GM19395 (cell line): ENCODE measurements at regions not wholly inside any gene's neighbourhood (a gene's known extent, or its start where the extent isn't known, plus 50 kb on each side); places are given as distances from the start of the nearest gene placed in this dataset.
"Not testable (repeated sequence)": the region's sequence is repeated elsewhere in the genome, so short reads cannot be mapped to it uniquely, and the experiment has no call there.

Source experiments
- ATAC-seq: cut with Tn5 transposase; IDR thresholded peaks from one replicate; pipeline ENCODE4 v1.9.1; 2021; ENCODE audit warnings: mild to moderate bottlenecking, moderate library complexity; ENCODE audit not compliant: unreplicated experiment

DNA sequence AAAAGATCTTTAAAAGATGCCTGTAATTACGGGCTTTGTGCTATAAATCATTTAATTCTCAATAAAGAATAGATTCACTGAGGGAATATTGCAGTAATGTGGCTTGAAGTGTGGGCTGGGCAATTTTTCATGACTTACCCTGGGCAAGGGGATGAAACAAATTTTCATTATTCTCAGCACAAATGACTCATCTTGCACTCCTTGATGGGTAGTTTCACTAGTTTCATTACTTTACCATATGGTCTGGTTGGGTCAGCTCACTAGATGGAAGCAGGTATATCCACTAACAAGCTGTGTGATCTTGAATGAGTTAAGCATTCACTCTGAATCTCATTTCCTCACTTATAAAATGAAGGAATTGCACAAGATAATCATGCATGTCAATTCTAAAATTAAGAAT, 234.3 kb downstream of the ABCC12 start:
- ATAC-seq = no peak

DNA sequence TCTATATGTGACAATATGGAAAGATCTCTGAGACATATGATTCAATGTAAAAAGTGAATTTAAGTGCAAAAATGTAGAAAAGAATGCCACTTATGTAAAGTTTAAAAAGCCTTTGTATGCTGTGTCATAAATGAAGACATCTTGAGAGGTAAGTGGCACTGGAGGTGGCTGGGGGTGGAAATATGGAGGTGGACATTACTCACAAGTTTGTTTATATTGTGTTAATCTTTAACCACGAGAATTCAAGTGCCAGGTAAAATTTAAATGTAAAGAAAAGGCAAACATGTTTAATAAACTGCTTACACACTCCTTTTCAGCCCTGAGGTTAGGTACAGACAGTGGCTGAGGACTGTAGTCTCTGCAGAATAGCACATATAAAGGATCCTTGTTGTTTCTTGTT, 235.1 kb downstream of the ABCC12 start:
- ATAC-seq = no peak

DNA sequence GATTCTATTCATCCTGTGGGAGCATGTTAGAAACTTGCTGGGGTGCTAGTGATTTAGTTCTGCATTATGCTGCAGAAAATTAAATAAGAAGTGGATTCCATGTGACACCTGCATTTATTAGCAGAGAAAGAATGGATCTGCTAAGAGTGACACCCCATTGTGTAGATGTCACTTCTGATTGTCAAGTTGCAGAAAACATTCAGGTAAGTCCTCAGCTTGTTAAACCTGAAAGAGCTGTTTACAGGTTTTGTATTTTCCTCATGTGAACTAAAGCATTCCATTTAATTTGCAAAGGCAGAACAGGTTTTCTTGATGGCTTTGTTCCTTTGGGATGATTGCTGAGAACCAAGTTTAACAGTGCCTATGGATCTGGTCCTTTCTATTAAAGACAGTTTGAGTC, 238.7 kb downstream of the ABCC12 start:
- ATAC-seq = no peak

DNA sequence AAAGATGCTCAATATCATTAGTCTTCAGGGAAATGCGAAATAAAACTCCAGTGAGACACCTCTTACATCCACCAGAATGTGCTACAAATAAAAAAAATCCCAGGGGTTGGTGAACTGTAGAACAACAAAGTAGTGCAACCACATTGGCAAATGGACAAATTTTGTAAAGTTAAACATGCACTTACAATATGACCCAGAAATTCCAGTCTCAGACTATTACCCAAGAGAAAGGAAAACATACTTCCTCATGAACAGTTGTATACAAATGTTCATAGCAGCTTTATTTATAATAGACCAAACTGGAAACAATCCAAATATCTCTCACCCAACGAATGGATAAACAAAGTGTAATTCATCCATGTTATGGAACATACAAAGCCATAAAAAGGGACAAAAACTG, 239.5 kb downstream of the ABCC12 start:
- ATAC-seq = no peak

DNA sequence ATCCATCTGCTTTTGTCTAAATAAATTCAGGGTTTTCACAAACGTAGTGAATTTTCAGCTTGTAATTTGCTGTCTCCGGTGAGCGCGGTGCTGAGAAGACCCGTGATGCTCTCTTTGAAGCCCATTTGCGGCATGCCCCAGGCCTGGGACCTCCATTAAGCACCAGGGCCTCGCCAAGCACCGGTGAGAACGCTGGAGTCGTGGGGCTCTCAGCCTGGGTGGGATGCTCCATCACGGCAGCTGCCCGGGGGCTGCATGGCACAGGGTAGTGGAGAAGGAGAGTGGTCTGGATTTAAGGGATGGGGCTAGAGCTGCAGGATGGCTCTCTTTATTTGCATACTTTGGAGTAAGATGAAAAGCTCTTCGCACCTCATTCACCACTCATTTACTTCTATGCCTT, 248.7 kb downstream of the ABCC12 start:
- ATAC-seq = no peak

DNA sequence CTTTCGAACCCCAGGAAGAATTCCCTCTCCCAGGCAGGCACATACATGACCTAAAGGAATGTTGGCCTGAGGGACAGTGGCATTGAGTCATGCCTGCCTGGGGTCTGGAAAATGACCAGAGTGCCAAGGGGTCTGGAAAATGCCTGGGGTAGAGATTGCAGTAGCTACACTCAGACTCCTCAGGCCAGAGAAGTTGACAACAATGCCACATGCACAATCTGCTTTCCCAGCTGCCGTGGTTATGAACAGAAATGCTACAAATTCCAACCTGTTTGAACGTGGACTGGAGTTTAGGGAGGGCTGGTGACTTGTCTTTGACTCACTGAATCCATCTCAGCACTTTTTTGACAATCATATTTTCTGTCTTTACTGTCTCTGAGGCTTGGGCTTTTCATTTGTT, 250.0 kb downstream of the ABCC12 start:
- no peak for ATAC-seq

DNA sequence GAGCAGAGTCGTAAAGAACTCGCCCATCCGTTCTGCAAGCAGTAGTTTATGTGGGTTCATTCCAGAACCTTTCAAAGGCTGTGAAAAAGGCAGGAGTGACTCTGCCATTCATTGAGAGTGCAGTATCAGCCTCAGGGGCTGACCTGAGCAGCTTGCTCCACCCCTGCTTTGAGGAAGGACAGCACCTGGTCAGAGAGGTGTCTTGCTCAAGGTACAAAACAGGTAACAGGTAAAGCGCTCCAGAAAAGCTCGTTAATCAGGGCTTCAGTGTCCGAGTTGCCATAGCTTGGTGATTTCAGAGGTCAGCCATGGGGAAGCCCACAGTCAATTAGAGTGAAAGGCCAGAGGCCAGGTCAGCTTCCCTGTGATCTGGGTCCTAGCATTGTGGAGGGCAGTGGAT, 251.1 kb downstream of the ABCC12 start:
- no peak for ATAC-seq

DNA sequence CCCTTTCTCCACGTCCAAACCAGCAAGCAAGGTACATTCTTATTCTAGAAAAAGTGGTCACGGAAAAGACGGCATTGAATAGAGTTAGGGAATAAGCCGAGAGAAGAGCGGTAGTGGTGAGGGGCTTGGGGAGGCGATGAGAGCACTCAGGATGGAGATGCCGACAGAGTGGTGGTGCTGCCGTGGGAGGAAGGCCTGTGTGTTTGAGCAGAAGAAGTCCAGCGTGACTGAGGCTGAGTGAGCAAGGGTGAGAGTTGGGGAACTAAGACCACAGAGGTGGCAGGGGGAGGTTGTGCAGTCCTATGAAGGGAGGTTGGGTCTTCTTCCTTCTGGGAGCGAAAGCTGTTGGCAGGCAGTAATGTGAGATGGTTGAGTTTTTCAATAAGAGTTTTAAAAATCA, 252.3 kb downstream of the ABCC12 start:
- no peak for ATAC-seq

DNA sequence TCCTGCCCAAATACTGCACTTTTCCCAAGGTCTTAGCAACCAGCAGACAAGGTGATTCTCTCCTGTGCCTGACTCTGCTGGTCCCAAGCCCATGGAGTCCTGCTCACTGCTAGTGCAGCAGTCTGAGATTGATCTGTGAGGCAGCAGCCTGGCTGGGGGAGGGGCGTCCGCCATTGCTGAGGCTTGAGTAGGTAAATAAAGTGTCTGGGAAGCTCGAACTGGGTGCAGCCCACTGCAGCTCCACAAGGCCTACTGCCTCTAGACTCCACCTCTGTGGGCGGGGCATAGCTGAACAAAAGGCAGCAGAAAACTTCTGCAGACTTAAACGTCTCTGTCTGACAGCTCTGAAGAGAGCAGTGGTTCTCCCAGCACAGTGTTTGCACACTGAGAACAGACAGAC, 258.7 kb downstream of the ABCC12 start:
- not testable (repeated sequence) for ATAC-seq

DNA sequence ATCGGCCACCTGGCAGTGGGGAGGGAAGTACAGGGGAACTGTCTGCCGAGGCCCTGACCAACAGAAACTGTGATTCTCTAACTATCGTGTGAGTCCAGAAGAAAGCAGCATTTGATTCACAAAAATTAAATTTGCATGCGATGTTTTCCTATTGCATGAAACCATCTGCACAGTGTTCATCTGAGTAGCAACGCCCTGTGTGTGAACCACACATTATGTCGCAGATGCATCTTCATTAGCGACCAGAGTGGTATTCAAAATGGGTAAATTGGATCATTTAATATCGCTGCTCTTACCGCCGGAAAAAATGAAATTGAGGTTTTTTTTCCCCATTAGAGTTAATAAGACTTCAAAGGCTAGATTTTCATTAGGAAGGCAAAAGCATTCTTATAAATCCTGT, 260.6 kb downstream of the ABCC12 start:
- no peak for ATAC-seq

DNA sequence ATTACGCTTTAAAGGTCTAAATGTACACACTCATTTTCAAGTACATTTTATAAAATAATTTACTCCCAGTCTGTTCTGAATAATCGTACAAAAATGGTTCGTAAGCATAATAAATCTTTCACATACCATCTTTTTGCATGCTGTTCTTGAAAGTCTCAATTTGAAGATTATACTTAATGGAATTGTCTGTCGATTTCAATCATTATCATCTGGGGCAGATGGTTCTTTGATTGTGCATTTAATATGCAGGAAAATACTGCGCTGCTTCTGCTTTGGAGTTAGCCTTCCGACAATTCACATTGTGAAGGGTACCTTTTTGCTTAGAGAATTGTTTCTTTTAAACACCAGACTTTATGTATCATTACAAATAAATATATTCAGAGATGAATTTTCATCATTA, 262.8 kb downstream of the ABCC12 start:
- no peak for ATAC-seq

DNA sequence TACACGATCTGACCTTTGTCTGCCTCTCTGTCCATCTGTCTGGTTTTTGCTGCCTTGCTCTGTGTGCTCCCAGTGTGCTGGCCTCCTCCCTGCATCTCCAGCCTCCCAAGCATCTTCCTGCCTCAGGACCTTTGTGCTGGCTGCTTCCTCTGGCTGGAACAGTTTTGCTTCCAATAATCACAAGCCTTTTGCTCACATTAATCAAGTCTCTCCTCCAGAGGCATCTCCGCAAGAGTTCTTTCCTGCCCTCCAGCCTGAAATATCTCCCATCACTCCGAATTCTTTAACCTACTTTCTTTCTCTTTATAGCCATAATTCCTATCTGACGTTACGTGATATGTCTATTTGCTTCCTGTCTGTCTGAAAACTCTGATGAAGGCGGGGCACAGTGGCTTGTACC, 267.1 kb downstream of the ABCC12 start:
- no peak for ATAC-seq

DNA sequence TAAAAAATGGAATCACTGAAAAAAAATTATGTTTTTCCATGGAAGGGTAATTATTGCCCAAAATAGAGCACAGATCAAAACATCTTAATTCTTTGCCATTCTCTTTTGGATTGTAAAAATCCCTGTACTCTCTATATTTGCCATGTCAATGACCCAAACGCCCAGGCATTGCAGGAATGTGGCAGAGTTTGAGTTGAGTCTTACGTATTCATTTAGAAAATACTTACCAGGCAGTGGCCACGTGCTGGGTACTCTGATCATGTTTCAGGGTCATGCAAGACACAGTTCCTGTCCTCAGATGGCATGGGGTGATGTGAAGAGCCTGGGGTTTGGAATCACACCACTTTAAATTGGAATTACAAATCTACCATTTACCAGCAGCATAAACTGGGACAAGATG, 267.7 kb downstream of the ABCC12 start:
- ATAC-seq = no peak

DNA sequence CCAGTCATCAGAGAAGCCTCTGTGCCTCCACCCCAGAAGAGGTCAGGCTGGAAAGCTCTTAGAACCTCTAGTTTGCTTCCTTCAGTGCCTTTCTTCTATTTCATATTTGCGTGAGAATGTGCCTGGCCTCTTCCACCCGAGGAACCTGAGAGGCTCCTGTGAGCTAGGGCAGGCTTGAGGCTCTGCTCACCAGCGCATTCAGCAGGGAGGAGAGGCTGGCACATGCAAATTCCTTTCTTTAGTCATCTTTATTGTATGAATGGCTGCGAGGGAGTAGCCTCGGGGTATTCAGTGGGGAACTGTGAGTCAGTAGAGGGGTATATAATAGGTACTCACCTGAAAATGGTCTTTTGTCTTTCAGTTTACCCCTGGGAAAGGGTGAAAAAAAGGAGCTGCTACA, 268.3 kb downstream of the ABCC12 start:
- no peak for ATAC-seq

DNA sequence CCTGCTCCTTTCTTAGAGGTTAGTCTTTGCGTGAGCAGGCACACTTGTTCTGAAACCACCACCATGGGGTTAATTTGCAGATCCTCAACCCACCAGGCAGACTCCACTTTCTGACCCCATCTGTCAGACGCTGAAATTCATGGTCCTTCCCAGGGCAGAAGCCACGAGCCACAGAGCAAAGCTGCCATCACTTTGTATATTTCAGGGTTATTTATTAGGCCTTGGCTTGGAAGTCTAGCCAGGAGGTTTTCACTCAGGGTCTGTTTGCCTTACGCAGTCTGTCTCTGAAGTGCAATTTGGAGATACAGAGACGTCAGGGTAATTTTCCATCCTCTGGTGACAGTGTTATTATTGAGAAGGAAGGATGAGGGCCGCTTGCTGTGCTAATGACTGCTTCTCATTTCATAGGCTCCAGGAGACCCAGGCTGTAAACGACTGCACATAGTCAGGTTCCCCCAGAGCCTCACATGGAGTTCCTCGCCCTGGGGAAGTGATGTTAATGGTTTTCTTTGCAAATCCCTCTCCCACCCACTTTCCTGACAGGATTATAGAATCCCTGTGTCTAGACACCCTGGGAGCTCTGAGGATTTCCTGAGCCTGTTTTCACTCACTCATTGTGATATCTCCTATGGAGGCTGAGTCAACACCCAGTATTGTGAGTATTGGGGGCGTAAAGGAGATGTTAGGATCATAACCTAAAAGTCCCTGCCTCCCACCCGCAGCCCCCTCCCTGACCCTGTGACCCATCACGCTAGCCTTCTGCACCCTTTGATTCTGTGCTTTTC, 269.0 kb downstream of the ABCC12 start:
- no peak for ATAC-seq

DNA sequence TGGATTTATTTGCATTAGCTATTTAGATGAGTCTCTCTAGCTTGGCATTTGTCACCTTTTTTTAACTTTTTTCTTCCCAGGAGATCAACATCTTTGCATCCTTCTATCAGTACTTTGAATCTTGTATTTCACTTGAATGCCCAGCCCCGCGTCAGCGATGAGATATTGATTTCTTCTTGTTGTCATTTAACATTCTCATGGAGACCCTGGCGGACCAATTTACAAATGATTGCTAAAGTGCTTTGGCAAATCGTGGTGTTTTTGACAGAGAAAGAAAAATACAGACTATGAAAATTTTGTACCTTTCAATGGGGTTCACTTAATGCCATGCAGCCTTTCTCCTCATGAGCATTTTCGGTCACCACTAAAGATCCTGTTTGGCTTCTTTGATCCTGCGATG, 269.7 kb downstream of the ABCC12 start:
- ATAC-seq = no peak

DNA sequence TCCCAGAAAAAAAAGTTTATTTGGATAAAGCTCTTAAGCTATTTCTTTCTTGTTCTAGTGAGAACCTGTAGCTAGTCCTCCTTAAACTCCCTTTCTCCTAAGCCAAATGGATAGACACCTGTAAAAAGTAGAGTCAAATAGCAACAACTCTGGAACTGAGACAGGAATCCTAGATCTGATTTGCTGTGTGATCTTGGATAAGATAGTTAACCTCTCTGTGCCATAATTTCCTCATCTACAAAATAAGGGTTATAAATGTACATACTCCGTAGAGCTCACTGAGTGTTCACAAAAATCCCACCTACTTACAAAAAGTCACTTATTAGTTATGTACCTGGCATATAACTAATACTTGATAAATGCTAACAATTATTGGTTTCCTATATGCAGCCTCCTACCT, 270.3 kb downstream of the ABCC12 start:
- ATAC-seq = no peak

DNA sequence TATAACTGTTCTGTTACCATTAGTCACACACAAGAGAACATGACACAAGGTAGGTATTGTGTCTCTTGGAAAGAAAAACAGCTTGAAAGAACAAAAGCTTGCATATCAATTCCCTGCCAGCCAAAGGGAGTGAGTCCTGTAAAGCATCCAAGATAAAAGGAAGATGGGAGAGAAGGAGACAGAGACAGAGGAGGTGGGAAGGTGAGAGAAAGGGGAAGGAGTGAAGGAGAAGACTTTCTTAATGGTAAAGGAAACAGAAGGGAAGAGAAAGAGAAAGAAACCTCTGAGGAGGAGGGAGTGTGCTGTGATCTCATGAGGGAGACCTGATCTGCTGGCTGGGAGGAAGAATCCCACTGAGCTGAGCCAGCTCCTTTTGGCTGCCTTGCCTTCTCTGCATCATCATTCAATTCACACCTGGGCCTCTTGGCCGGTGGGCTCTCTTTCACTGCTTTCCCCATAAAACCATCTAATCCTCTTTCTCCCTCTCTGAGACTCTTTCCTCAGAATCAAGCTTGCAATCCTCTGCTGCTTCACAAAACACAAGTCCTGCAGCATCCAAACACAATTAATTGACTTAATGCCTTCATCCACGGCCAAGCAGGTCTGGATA, 271.6 kb downstream of the ABCC12 start:
- no peak for ATAC-seq

DNA sequence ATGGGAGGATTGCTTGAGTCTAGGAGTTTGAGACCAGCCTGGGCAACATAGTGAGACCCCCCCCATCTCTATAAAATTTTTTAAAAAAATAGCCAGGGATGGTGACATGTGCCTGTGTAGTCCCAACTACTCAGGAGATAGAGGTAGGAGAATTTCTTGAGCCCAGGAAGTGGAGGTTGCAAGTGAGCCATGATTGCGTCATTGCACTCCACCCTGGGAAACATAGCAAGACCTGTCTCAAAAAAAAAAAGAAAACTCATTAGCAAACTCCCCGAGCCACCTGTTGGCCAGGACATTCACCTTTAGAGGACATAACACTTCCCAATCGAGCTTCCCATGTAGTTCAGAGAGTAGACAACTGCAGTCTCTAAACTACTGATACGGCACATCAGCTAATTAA, 274.2 kb downstream of the ABCC12 start:
- no peak for ATAC-seq

DNA sequence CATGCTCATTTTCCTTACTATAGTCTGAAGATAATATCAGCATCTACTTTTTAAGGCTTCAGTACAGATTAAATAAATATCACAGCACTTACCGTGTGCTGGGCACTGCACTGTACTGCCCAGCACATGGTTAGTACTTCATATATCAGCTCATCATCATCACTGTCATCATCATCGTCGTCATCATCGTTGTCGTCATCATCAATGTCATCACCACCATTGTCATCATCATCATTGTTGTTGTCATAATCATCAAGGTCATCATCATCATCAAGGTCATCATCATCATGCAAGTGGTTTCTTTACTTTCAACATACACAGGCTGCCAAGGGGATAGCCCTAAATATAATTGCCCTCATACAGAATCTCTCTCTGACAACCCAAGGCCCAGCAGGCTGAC, 275.1 kb downstream of the ABCC12 start:
- ATAC-seq = no peak

DNA sequence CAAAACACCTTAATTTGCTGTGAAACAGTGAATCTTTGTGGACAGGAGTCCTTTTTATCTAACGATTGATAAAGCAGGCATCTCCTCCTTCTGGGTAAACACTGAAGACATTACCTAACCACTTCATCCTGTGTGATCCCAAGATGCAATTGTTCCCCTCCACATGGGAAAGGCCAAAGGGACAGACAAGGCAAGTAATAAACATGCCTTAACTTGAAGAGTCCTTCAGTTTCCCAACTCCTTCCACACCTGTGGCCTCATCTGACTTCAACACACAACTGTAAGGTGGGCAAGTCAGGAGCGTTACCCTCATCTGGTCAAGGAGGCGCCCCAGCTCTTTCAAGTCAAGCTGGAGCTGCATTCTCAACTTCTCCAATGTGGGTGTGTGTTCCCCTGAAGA, 278.6 kb downstream of the ABCC12 start:
- ATAC-seq = no peak

DNA sequence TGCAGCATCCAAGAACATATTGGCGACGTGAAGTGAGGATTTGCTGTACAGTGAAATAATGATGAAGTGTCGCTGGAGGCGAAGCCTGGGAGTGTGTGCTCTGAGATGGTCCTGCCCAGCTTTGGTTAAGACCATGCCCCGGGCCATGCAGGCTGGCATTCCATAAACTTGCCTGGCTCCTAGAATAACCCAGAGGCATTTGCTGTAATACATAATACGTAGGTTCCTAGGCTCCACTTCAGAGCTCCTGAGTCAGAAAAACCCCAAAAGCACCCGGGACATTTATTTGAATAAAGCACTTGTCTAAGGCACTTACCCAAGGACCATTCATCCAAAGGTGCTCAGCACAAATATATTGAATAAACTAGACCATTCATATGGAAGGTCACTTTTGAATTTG, 279.3 kb downstream of the ABCC12 start:
- ATAC-seq = no peak

DNA sequence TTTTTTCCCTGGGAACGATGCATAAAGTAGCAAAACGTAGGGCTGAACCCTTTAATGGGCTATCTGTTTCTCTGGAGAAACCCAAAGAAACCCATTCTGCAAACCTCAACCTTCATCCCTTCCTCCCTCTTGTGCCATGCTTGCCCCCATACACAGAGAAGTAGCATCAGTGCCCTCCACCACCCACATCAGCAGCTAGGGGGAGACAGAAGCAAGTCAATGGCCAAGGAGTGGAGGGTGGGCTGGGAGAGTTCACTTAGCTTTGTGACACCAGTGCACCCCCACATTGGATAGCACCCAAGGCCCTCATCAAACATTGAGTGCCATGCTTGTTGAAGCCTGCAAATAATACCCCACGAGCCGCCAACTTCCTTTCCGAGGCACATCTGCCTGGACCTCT, 282.4 kb downstream of the ABCC12 start:
- no peak for ATAC-seq
